ENCODE measurements at regions not wholly inside any gene's neighbourhood (a gene's known extent, or its start where the extent isn't known, plus 50 kb on each side); places are given as distances from the start of the nearest gene placed in this dataset.

DNA sequence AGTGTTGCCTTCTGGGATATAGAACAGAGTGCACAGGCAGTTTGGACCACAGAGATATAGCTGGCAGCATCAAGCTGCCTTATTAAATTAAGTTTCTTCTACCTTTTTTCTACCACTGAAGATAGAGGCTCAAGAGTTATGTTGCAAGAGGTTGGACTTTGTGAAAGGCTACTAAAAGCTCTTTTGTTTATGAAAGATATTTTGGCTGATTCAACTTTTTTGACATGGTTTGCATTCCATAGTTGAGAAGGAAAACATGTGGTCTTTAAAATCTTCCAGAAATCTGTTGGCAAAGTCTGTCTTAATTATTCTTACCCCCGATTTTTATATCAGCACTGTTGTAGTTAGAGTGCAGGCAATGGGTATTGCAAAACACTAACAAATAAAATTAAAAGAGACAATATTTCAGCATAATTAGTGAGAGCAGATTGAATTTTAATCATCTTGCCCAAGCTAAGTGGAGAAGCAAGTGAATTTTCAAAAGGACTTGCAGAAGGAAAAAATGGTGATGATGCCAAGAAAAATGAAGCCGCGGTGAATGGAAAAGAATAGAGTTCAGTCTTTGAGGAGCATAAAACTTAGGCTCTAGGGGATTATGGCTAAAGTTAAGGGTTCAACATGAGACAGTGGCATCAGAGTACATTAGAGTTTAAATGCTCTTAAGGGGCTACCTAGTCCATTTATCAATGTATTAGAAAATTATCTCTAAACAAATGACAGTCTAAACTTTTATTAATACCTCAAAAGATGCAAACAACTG is 450.9 kb upstream of the CNTNAP2 start:
- no peaks in the 10 kb centered on the region for H3K36me3 ChIP-seq (ENCODE audit: low read length)

DNA sequence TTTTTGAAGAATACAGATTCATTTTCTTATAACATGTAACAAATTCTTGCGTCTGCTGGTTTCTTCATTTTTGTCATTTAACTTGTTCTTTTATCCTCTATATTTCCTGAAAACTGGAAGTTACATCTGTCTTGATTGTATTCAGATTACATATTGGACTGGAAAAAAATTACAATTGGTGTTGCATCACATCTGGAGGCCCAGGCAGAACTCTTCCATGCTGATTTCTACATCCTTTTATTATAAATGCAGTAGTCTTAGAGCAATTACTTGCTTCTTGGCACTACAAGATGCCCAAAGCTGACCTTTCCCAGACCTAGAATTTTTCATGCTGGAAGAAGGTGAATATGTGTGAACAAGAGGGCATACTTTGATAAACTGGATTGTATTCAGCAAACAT is 460.9 kb upstream of the CNTNAP2 start:
- Histone ChIP-seq H4K20me1 (ENCODE audit: low read depth, low read length) (no peaks in the 10 kb centered on the region), H3K4me2 (ENCODE audit: low read depth, low read length, poor library complexity, severe bottlenecking) (no peak overlapping the region), H3F3A (ENCODE audit: insufficient read depth) (no peaks in the 10 kb centered on the region), H3K27me3 (ENCODE audit: low read length) (no peaks in the 10 kb centered on the region), H2AFZ (ENCODE audit: low read depth, low read length, severe bottlenecking) (no peak overlapping the region), H3K79me2 (ENCODE audit: insufficient read depth, low read length) (no peaks in the 10 kb centered on the region), H3K4me3 (ENCODE audit: insufficient read depth, low read length, poor library complexity, severe bottlenecking) (no peak overlapping the region), H3K36me3 (ENCODE audit: low read length) (no peaks in the 10 kb centered on the region), H3K9me2 (replicated peaks; ENCODE audit: insufficient read depth, low read length) (no peaks in the 10 kb centered on the region), H3K9me3 (ENCODE audit: insufficient read depth, low read length) (no peaks in the 10 kb centered on the region), H3K27ac (ENCODE audit: low read depth, low read length) (no peak overlapping the region), H3K9ac (ENCODE audit: low read length) (no peak overlapping the region)
- no peak for TF ChIP-seq EZH2phosphoT487 (conservative IDR thresholded peaks at IDR 0.05; ENCODE audit: low read length)
- TF ChIP-seq, protein P1, sequence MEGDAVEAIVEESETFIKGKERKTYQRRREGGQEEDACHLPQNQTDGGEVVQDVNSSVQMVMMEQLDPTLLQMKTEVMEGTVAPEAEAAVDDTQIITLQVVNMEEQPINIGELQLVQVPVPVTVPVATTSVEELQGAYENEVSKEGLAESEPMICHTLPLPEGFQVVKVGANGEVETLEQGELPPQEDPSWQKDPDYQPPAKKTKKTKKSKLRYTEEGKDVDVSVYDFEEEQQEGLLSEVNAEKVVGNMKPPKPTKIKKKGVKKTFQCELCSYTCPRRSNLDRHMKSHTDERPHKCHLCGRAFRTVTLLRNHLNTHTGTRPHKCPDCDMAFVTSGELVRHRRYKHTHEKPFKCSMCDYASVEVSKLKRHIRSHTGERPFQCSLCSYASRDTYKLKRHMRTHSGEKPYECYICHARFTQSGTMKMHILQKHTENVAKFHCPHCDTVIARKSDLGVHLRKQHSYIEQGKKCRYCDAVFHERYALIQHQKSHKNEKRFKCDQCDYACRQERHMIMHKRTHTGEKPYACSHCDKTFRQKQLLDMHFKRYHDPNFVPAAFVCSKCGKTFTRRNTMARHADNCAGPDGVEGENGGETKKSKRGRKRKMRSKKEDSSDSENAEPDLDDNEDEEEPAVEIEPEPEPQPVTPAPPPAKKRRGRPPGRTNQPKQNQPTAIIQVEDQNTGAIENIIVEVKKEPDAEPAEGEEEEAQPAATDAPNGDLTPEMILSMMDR (IDR thresholded peaks at IDR 0.05; ENCODE audit: insufficient read depth, low read length, poor library complexity, severe bottlenecking), result no peak

More for the DNA sequence above, 450.9 kb upstream of the CNTNAP2 start:
- H3K4me2 ChIP-seq (ENCODE audit: low read depth, low read length, poor library complexity, severe bottlenecking), result no peak overlapping the region
- H3K9ac ChIP-seq (ENCODE audit: low read length), result no peak overlapping the region
- TF ChIP-seq, protein P1 (IDR thresholded peaks at IDR 0.05; ENCODE audit: insufficient read depth, low read length, poor library complexity, severe bottlenecking), result no peak
- TF ChIP-seq EZH2phosphoT487 (conservative IDR thresholded peaks at IDR 0.05; ENCODE audit: low read length), result no peak
- H3K9me3 ChIP-seq (ENCODE audit: insufficient read depth, low read length), result no peaks in the 10 kb centered on the region
- H3K4me3 ChIP-seq (ENCODE audit: insufficient read depth, low read length, poor library complexity, severe bottlenecking), result no peak overlapping the region
- H3K27me3 ChIP-seq (ENCODE audit: low read length), result no peaks in the 10 kb centered on the region
- no peaks in the 10 kb centered on the region for H3K79me2 ChIP-seq (ENCODE audit: insufficient read depth, low read length)
- no peak overlapping the region for H3K27ac ChIP-seq (ENCODE audit: low read depth, low read length)
- H3F3A ChIP-seq (ENCODE audit: insufficient read depth), result no peaks in the 10 kb centered on the region
- no peak overlapping the region for H2AFZ ChIP-seq (ENCODE audit: low read depth, low read length, severe bottlenecking)
- no peaks in the 10 kb centered on the region for H3K9me2 ChIP-seq (replicated peaks; ENCODE audit: insufficient read depth, low read length)
- no peaks in the 10 kb centered on the region for H4K20me1 ChIP-seq (ENCODE audit: low read depth, low read length)

DNA sequence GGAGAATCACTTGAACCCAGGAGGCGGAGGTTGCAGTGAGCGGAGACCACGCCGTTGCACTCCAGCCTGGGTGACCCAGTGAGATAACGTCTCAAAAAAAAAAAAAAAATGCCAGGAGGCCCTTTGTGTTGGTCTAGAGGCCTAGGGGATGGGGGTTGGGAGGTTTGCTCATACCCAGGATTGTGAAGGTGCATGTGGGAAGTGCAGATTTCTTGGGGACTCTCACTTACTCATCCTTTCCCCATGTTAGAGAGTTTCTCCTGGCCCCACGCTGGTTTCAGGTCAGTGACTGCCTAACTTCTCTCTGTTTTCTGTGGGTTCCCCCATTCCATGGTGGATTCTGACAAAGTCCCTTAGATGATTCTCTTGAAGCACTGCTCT is 471.5 kb upstream of the CNTNAP2 start:
- no peaks in the 10 kb centered on the region for H3K79me2 ChIP-seq (ENCODE audit: insufficient read depth, low read length)
- H3K27me3 ChIP-seq (ENCODE audit: low read length), result no peaks in the 10 kb centered on the region
- no peaks in the 10 kb centered on the region for H3K36me3 ChIP-seq (ENCODE audit: low read length)
- no peaks in the 10 kb centered on the region for H3K9me3 ChIP-seq (ENCODE audit: insufficient read depth, low read length)
- no peak overlapping the region for H3K4me3 ChIP-seq (ENCODE audit: insufficient read depth, low read length, poor library complexity, severe bottlenecking)
- no peak overlapping the region for H3K4me2 ChIP-seq (ENCODE audit: low read depth, low read length, poor library complexity, severe bottlenecking)
- H3K9me2 ChIP-seq (replicated peaks; ENCODE audit: insufficient read depth, low read length), result no peaks in the 10 kb centered on the region
- no peaks in the 10 kb centered on the region for H3F3A ChIP-seq (ENCODE audit: insufficient read depth)
- TF ChIP-seq, protein P1 (IDR thresholded peaks at IDR 0.05; ENCODE audit: insufficient read depth, low read length, poor library complexity, severe bottlenecking), result no peak
- TF ChIP-seq EZH2phosphoT487 (conservative IDR thresholded peaks at IDR 0.05; ENCODE audit: low read length), result no peak
- no peak overlapping the region for H3K9ac ChIP-seq (ENCODE audit: low read length)
- H3K27ac ChIP-seq (ENCODE audit: low read depth, low read length), result no peak overlapping the region
- H4K20me1 ChIP-seq (ENCODE audit: low read depth, low read length), result no peaks in the 10 kb centered on the region
- no peak overlapping the region for H2AFZ ChIP-seq (ENCODE audit: low read depth, low read length, severe bottlenecking)

Measured in SU-DHL-6 (cell line).